ENCODE measurements at regions not wholly inside any gene's neighbourhood (a gene's known extent, or its start where the extent isn't known, plus 50 kb on each side); places are given as distances from the start of the nearest gene placed in this dataset.
"Not testable (repeated sequence)": the region's sequence is repeated elsewhere in the genome, so short reads cannot be mapped to it uniquely, and the experiment has no call there.

DNA sequence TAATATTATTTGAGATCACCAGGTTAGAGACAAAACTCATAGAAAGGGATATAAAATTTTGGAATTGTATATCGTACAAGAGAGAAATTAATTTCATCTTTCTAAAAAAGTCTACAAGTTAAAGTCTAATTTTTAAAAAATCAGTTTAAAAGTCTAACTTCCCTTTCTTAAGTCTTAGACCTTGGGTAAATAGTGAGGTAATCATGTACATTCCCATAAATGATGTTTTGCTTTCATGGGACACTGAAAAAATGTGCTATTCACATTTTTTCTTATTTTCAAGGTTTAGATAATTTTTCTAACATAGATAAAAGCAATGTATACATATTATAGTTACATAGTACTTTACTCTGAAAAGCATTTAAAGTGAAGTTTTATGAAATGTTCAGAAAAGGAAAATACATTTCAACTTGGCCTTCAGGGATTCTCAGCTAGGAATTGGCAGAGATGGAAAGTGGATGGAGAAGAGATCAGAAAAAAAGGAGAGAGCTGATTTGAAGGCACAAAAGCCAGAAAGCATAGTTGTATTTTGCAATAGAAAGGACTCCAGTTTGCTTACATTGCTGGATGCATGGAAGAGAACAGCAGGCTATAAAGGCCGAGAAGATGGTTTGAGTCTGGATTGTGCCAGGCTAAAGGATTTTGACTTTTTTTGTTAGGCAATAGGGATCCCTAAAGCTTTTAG lies 194.0 kb downstream of the CASP12 start:
- no peak for DNase-seq (ENCODE audit: low read depth in 3 of 3)

- no peak for DNase-seq (ENCODE audit: low read depth in 3 of 3)
These were observed 197.7 kb downstream of the CASP12 start for GRCh38 chr11:104700609-104701008.

GRCh38 chr11:104699981-104700380 lies 198.3 kb downstream of the CASP12 start:
- DNase-seq (ENCODE audit: low read depth in 3 of 3), result no peak

GRCh38 chr11:104695065-104695463 lies 203.2 kb downstream of the CASP12 start:
- DNase-seq (ENCODE audit: low read depth in 3 of 3), result no peak

GRCh38 chr11:104694259-104695064 lies 203.8 kb downstream of the CASP12 start:
- no peak for DNase-seq (ENCODE audit: low read depth in 3 of 3)

GRCh38 chr11:104692751-104693150 lies 205.5 kb downstream of the CASP12 start:
- DNase-seq (ENCODE audit: low read depth in 3 of 3), result no peak

GRCh38 chr11:104691129-104691528 lies 207.1 kb downstream of the CASP12 start:
- DNase-seq (ENCODE audit: low read depth in 3 of 3), result no peak

DNA sequence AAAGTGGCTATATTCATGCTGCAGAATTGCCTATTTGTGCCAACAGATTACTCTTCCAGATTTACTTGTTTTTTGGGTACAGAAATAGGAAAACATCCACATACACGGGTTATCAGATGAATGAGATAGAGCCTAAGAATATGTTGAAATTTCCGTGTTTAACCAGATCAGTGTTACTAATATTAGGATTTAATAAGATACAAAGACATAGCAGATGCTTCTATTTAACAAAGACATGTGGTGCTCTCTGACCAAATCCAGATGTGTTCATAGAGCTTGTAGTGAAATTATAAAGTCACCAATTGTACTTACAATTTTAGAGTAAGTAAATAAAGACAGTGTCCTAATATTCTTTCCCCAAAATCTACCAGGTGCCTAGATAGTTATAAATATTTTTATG lies 208.0 kb downstream of the CASP12 start:
- no peak for DNase-seq (ENCODE audit: low read depth in 3 of 3)

DNA sequence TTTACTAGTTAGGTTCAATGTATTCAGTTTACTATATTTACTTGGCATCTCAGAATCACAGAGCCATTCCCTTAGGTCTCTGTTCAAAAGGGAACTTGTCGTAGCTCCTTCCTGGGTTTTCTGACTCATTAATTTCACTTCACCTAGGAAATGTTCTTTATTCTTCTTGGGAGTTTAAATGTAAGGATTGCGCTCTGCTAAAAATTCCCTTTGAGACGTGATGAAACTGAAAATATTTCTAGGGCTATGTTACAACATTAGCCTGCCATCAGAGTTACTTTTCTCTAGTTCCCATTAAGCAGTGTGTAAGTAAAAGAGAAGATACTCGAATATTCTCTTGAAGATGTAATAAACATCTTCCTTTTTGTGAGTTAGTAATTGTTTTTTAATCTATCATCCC lies 209.5 kb downstream of the CASP12 start:
- DNase-seq (ENCODE audit: low read depth in 3 of 3), result no peak

GRCh38 chr11:104682206-104682605 lies 216.1 kb downstream of the CASP12 start:
- no peak for DNase-seq (ENCODE audit: low read depth in 3 of 3)

DNA sequence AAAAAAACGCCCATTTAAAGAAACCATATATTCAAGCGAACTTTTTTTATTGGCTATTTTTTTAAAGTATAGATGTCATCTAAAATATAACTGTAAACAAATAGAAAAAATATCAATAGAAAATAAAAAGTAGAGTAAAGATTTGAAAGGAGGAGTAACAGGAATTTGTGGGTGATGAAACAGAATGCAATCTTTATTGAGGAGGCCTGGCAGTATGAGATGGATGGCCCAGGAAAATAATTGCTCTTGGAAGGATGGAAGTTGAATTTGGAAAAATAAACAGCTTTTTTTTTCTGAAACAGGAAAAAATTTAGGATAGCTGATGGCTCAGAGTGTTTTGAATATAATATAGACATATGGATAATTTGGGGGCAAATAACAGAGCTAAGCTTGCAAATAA lies 219.0 kb downstream of the CASP12 start:
- DNase-seq (ENCODE audit: low read depth in 3 of 3), result no peak

DNA sequence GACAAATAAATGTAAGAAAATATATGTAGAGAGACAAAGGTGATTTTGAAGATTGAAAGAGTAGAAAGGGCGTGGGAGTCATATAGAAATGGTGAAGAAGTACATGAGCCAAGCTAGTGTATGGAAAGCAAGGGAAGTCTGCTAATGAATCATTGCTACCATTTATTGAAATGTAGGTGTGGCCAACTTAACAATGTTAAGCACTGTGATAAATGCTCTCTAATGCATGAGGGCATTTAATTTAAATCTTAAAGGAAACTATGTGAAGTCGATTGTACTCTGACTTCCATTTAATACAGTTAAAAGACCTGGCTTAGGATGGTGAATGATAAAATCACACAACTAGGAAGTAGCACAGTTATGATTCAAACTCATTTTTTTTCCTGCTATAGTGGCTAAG lies 219.9 kb downstream of the CASP12 start:
- no peak for DNase-seq (ENCODE audit: low read depth in 3 of 3)

DNA sequence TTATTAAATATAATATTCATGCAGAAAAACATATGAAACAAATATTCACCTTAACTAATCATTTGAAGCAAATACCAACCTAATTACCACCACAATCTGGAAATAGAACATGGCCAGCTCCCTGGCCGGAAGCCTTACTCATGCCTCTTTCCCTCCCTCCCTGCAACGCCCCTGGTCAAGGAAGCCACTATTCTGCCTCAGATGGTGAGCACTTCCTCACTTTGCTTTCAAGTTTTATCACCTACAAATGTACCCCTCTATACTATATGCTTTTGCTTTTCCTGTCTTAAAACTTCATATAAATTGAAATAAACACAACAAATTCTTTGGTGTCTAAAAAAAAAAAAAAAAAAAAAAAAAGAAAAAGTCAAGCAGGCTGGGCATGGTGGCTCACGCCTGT lies 221.2 kb downstream of the CASP12 start:
- DNase-seq (ENCODE audit: low read depth in 3 of 3), result not testable (repeated sequence)

DNA sequence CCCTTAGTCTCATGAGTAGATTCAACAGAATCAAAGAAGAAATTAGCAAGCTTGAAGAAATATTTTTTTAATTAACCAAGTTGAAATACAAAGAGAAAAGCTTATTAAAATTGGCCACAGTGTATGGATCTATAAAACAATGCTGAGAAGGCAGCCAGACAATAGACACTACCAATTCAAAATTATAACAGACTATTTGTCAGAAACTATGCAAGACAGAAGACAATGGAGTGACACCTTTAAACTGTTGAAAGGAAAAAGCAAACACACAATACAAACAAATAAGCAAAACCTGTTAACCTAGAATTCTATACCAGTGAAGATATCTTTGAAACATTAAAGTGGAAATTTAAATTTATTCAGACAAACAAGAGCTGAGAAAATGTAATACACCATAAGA lies 225.4 kb downstream of the CASP12 start:
- no peak for DNase-seq (ENCODE audit: low read depth in 3 of 3)

DNA sequence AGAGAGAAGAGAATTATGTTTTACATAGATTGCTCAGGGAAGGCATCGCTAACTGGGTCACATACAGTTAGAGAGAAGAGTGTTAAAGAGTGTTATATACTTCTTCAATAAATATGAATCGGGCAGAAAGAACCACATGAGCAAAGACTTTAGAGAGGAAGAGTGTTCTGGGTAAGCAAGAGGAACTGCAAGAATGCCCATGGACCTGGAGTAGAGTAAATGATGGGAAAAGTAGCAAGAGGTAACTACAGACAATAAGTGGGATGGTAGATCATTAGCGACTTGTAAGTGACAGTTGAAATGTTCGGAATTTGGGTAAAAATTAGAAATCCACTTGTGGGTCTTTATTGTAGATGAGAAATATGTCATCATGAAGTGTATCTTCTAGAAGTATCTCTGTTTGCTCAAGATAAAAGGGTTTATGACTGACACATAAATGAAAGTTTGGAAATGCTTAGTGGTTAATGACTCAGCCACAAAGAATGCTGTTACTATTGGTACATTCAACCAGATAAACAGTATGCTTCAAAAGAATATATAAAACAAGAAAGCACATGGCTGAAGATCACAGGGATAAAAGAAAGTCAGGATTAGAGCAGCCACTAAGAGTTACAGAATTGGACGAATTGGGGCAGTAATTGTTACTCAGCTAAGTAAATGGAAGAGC lies 229.3 kb downstream of the CASP12 start:
- DNase-seq (ENCODE audit: low read depth in 3 of 3), result no peak

DNA sequence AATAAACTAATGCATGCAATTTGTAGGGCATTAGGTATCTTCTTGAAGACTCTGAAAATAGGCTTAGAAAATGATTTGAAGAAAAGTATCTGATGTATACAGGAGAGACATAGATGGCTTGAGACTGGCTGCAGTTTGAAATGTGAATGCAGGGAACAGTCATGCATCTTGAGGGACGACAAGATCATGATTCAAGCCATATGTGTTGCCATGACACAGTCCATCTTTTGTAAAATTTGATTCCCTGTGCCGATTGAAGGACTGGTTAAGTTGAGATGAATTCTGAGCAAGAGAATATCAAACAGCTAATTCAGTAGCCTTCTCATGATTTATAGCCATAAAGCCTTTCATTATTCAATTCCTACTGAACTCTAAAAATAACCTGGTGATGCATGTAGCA lies 231.6 kb downstream of the CASP12 start:
- no peak for DNase-seq (ENCODE audit: low read depth in 3 of 3)

- DNase-seq (ENCODE audit: low read depth in 3 of 3), result no peak
These were observed 232.6 kb downstream of the CASP12 start for GRCh38 chr11:104665641-104666040.

- DNase-seq (ENCODE audit: low read depth in 3 of 3), result no peak
These were observed 234.8 kb downstream of the CASP12 start for GRCh38 chr11:104663190-104664140.

DNA sequence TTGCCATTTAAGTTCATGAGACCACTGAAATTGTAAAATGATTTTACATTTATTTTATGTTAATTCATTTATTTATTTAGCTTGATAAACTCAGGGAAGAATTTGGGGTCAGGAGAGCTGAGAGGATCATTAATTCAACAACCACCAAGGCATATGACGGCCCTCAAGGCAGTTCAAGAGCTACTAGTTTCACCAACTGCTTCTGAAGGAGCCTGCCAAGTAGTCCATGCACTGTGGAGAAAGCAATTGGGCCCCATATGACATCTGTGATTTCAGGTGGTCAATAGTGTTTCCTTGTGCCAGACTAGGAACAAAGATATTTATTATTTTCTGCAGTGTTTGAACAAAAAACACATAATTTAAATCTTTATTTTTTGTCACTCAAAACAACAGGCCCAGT lies 236.4 kb downstream of the CASP12 start:
- DNase-seq (ENCODE audit: low read depth in 3 of 3), result no peak

- no peak for DNase-seq (ENCODE audit: low read depth in 3 of 3)
These were observed 236.8 kb downstream of the CASP12 start for GRCh38 chr11:104661471-104661870.

GRCh38 chr11:104658177-104658576 lies 240.1 kb downstream of the CASP12 start:
- DNase-seq (ENCODE audit: low read depth in 3 of 3), result no peak

DNA sequence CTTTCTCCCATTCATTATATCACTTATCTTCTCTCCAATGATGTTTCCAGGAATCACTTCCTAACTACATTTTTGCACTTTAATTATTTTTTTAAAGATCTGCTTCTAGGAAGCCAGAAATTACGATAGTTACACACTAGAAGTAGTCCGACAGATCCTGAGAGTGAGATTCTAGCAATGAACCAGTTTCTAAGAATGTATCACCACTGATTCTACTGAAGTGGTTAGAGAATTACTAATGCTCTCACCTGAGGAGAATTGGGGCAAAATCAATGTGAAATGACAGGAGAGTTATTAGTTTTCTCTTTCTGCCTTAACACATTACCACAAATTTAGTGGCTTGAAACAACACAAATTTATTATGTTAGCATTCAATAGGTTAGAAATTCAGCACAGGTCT lies 241.2 kb downstream of the CASP12 start:
- no peak for DNase-seq (ENCODE audit: low read depth in 3 of 3)

Measured in stimulated activated CD4-positive, alpha-beta T cell treated with anti-CD3 and anti-CD28 coated beads, TNF-alpha, amount 100 ng/mL, for 4 hours (primary cell).